ENCODE measurements at regions not wholly inside any gene's neighbourhood (a gene's known extent, or its start where the extent isn't known, plus 50 kb on each side); places are given as distances from the start of the nearest gene placed in this dataset.

GRCh38 chr4:12293906-12294525, 865.3 kb upstream of the HS3ST1 start:
- no peak for TF ChIP-seq CTCF (IDR thresholded peaks at IDR 0.05; ENCODE audit: low read depth, low read length, missing control alignments)
- H3K4me3 ChIP-seq (ENCODE audit: low read depth, low read length): no peak overlapping the region
- in situ Hi-C loops (cut with HindIII; ENCODE audit: low sequenced_read_pairs): no loop called here
- no peak for DNase-seq (ENCODE audit: low read depth)

GRCh38 chr4:12286351-12286750, 857.7 kb upstream of the HS3ST1 start:
- TF ChIP-seq CTCF (IDR thresholded peaks at IDR 0.05; ENCODE audit: low read depth, low read length, missing control alignments): no peak
- no peak for DNase-seq (ENCODE audit: low read depth)
- H3K4me3 ChIP-seq (ENCODE audit: low read depth, low read length): no peak overlapping the region
- in situ Hi-C loops (cut with HindIII; ENCODE audit: low sequenced_read_pairs): no loop called here

- TF ChIP-seq CTCF (IDR thresholded peaks at IDR 0.05; ENCODE audit: low read depth, low read length, missing control alignments): no peak
- no peak for DNase-seq (ENCODE audit: low read depth)
- H3K4me3 ChIP-seq (ENCODE audit: low read depth, low read length): no peak overlapping the region
- in situ Hi-C loops (cut with HindIII; ENCODE audit: low sequenced_read_pairs): no loop called here
These were observed 841.9 kb upstream of the HS3ST1 start for GRCh38 chr4:12270546-12270945.

- H3K4me3 ChIP-seq (ENCODE audit: low read depth, low read length): no peak overlapping the region
- DNase-seq (ENCODE audit: low read depth): no peak
- TF ChIP-seq CTCF (IDR thresholded peaks at IDR 0.05; ENCODE audit: low read depth, low read length, missing control alignments): no peak
- in situ Hi-C loops (cut with HindIII; ENCODE audit: low sequenced_read_pairs): no loop called here
These were observed 836.9 kb upstream of the HS3ST1 start for GRCh38 chr4:12265554-12265953.

- in situ Hi-C loops (cut with HindIII; ENCODE audit: low sequenced_read_pairs): no loop called here
- DNase-seq (ENCODE audit: low read depth): no peak
- no peak for TF ChIP-seq CTCF (IDR thresholded peaks at IDR 0.05; ENCODE audit: low read depth, low read length, missing control alignments)
- H3K4me3 ChIP-seq (ENCODE audit: low read depth, low read length): no peak overlapping the region
These were observed 831.8 kb upstream of the HS3ST1 start for GRCh38 chr4:12260453-12260852.

- DNase-seq (ENCODE audit: low read depth): no peak
- no peak overlapping the region for H3K4me3 ChIP-seq (ENCODE audit: low read depth, low read length)
- in situ Hi-C loops (cut with HindIII; ENCODE audit: low sequenced_read_pairs): no loop called here
- no peak for TF ChIP-seq CTCF (IDR thresholded peaks at IDR 0.05; ENCODE audit: low read depth, low read length, missing control alignments)
These were observed 816.3 kb upstream of the HS3ST1 start for GRCh38 chr4:12244973-12245372.
